ENCODE measurements at regions not wholly inside any gene's neighbourhood (a gene's known extent, or its start where the extent isn't known, plus 50 kb on each side); places are given as distances from the start of the nearest gene placed in this dataset.

DNA sequence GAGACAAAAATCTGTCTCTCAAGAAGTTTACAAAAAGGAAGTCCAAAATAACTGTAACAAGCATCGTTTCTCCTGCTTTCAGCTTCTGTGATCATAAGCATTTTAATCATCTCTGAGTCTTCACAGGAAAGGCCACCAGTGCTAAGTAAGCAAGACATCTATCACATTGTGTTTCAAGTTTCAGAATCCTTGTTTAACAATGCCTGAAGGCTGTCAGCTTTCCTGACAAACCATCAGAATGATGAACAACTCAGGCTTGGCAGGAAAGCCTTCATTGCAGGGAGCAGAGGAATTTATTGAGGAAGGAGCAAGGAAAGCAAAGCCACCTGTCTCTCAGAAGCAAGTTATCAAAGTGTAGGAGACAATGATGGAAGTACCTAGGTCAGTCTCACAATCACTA lies 143.5 kb upstream of the DAPK1 start:
- TF ChIP-seq POLR2AphosphoS5 (IDR thresholded peaks at IDR 0.05; ENCODE audit: low read depth, low read length) (no peak), POLR2A (IDR thresholded peaks at IDR 0.05; ENCODE audit: low read depth, low read length) (no peak)

Measured in GM12892 (cell line).